OCI-M2 (cell line): ENCODE measurements at regions not wholly inside any gene's neighbourhood (a gene's known extent, or its start where the extent isn't known, plus 50 kb on each side); places are given as distances from the start of the nearest gene placed in this dataset.
"Not testable (repeated sequence)": the region's sequence is repeated elsewhere in the genome, so short reads cannot be mapped to it uniquely, and the experiment has no call there.

ENCODE experiments used
- DNase-seq: peaks from one replicate; lab custom pipeline; 2025; ENCODE audit not compliant: unreplicated experiment; lab: John Stamatoyannopoulos, UW

GRCh38 chr7:6938284-6938683 lies 112.2 kb upstream of the CCZ1B start:
- not testable (repeated sequence) for DNase-seq

GRCh38 chr7:6939126-6939525 lies 113.1 kb upstream of the CCZ1B start:
- not testable (repeated sequence) for DNase-seq

DNA sequence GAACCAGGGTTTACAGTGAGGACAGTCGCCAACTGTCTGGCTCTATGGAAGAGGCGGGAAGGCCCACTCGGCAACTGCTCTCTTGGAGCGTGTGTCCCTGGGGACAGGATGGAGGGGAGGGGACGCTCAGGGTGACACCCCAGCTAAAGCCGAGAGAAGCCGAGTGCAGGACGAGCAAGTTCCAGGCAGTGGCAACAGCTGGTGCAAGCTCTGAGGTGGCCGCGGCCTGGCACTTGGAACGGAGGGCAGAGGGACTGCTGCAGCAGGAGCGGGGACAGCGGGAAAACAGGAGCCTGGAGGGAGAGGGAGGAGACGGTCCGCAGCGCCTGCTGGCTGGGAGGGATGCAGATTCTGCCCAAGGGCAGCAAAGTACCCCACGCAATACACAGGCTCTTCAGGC lies 113.8 kb upstream of the CCZ1B start:
- DNase-seq: not testable (repeated sequence)

GRCh38 chr7:6946873-6947272 lies 120.8 kb upstream of the CCZ1B start:
- not testable (repeated sequence) for DNase-seq

DNA sequence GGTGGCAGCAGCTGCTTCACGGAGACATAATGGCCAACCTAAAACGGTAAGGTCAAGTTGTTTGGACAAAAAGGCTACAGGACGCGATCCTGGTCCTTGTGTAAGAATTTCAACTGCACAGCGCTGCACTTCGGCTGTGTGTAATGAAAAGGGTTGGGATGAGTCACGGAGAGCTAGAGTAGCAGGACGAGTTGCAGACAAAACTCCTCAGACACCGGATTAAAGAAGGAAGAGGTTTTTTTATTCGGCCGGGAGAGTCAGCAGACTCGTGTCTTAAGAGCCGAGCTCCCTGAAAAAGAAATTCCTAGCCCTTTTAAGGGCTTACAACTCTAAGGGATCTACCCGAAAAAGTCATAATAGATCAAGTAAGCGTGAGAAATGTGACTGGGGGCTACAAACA lies 124.2 kb upstream of the CCZ1B start:
- DNase-seq: not testable (repeated sequence)

DNA sequence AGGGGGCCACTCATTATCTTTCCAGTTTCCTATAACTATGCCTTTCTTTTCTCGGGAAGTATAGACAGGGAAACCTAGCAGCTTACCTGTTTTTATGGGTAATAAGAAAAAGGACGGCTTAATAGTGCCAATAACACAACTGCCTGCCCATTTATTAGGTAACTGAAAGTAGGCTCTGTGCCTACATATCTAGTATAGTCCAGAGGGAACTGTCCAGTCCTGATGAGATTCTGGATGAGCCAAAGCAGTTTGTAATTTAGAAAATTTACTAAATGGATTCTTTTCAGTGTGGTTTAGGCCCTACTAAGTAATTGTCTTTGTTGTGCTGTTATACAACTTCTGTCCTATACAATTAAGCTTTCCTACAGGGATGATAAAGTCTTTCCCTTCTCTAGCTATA lies 125.5 kb upstream of the CCZ1B start:
- not testable (repeated sequence) for DNase-seq

- not testable (repeated sequence) for DNase-seq
Observed at GRCh38 chr7:6953138-6953797, 127.2 kb upstream of the CCZ1B start.

GRCh38 chr7:6953798-6954181 lies 127.7 kb upstream of the CCZ1B start:
- DNase-seq: not testable (repeated sequence)

DNA sequence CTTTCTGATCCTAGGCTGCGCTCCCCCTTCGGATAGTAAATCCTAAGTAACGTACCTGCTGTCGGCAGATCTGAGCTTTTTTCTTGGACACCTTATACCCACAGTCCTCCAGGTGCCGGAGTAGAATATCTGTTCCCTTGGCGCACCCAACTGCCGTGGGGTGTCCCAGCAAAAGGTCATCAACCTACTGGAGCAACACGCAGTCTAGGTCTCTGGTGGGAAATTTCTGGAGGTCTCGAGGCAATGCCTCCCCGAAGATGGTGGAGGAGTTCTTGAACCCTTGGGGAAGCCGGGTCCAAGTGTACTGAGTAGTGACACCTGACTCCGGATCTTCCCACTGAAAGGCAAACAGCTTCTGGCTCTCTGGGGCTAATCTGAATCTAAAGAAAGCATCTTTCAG lies 129.3 kb upstream of the CCZ1B start:
- not testable (repeated sequence) for DNase-seq

- DNase-seq: not testable (repeated sequence)
Observed at GRCh38 chr7:6955990-6956566, 130.0 kb upstream of the CCZ1B start.

- DNase-seq: not testable (repeated sequence)
Observed at GRCh38 chr7:6958371-6958770, 132.3 kb upstream of the CCZ1B start.

DNA sequence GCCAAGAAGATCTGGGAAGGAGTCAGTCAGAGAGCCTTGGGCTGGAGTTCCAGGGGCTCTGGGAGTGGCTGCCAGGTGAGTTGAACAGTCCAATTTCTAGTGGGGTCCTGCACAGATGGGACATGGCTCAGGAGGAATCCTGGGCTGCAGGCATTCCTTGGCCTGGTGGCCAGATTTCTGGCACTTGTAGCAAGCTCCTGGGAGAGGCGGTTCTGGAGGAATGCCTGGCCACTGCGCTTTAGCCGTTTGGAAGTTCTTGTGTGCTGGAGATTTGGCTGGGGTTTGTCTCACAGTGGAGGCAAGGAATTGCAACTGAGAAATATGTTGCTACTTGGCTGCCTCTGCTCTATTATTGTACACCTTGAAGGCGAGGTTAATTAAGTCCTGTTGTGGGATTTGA lies 133.9 kb upstream of the CCZ1B start:
- not testable (repeated sequence) for DNase-seq

- not testable (repeated sequence) for DNase-seq
Observed at GRCh38 chr7:6962871-6963270, 136.8 kb upstream of the CCZ1B start.

DNA sequence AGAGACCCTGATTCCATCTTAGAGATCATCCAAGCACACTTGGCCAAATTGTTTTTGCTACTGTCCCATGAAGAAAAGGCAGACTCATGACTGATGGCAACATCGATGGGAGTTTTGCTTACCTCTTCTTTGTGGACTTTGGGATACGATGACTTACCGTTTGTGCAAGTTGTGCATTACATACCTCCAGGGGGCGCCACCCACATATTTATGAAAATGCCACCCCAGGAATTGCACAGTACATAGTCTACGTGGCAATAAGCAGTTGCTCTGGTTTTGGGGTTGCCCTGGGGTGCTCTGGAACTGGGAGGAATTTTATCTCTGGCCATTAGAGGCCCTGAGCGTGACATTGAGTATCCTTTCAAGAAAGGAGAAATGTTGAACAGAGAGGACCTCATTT lies 139.0 kb upstream of the CCZ1B start:
- DNase-seq: not testable (repeated sequence)

DNA sequence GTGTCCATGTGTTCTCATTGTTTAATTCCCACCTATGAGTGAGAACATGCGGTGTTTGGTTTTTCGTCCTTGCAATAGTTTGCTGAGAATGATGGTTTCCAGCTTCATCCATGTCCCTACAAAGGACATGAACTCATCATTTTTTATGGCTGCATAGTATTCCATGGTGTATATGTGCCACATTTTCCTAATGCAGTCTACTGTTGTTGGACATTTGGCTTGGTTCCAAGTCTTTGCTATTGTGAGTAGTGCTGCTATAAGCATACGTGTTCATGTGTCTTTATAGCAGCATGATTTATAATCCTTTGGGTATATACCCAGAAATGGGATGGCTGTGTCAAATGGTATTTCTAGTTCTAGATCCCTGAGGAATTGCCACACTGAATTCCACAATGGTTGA lies 144.1 kb upstream of the CCZ1B start:
- not testable (repeated sequence) for DNase-seq

DNA sequence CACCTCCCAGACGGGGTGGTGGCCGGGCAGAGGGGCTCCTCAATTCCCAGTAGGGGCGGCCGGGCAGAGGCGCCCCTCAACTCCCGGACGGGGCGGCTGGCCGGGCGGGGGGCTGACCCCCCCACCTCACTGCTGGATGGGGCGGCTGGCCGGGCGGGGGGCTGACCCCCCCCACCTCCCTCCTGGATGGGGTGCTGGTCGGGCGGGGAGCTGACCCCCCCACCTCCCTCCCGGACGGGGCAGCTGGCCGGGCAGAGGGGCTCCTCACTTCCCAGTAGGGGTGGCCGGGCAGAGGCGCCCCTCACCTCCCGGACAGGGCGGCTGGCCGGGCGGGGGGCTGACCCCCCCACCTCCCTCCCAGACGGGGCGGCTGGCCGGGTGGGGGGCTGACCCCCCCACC lies 148.8 kb upstream of the CCZ1B start:
- not testable (repeated sequence) for DNase-seq

GRCh38 chr7:6975346-6975745 lies 149.3 kb upstream of the CCZ1B start:
- not testable (repeated sequence) for DNase-seq

DNA sequence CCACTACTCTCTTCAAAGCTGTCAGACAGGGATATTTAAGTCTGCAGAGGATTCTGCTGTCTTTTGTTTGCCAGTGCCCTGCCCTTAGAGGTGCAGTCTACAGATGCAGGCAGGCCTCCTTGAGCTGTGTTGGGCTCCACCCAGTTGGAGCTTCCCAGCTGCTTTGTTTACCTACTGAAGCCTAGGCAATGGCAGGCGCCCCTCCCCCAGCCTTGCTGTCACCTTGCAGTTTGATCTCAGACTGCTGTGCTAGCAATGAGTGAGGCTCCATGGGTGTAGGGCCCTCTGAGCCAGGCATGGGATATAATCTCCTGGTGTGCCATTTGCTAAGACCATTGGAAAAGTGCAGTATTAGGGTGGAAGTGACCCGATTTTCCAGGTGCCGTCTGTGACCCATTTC lies 151.3 kb upstream of the CCZ1B start:
- not testable (repeated sequence) for DNase-seq

DNA sequence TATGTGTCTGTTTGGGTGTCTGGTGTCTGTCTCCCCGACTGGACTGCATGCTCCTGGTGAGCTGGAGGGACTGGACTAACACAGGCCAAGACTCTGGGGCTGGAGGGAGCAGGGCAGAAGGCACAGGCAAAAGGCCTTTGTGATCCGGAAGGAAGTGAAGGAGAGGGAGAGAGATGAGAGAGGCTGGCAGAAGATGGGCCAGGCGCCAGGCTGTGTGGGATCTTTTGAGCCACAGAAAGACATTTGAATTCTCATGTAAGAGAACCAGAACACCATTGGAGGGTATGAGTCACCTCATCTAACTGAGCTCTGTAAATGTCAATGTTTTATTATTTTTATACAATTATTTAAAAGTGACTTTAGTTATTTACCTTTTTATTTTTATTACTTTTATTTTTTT lies 152.3 kb upstream of the CCZ1B start:
- not testable (repeated sequence) for DNase-seq

DNA sequence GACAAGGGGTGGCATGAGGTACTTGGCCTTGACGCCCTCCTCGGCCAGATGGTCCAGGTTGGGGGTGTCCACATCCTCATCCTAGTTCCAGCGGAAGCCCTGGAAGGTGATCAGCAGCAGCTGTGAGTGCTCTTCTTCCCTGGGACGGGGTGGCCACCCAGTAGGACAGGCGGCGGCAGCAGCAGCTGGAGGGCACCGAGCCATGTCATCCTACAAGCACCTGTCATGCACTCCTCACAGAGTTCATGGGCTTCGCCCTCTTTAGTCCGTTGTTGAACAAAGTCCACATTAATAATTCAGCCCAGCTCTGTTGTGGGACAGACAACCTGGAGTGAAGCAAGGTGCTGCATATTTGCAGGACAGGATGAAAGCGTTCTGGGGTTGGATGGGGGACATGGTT lies 153.4 kb upstream of the CCZ1B start:
- DNase-seq: not testable (repeated sequence)

DNA sequence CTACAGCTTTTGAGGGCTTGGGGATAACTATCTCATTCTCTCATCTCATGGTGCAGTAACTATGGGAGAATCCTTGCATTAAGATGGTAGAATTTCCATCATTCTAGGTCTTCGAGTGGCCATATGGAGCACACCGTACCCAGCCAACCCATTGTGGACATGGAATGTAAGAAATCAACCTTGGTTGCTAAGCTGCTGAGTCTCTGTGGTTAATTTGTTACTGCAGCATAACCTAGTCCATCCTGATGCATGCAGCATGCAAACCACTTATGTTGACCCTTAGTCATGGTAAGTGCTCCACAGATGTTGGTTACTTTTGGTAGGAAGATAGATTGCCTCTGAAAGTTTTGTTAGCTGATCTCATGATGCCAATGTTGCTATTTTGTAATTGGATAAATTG lies 156.3 kb upstream of the CCZ1B start:
- DNase-seq: not testable (repeated sequence)

GRCh38 chr7:6986892-6987291 lies 160.8 kb upstream of the CCZ1B start:
- not testable (repeated sequence) for DNase-seq

DNA sequence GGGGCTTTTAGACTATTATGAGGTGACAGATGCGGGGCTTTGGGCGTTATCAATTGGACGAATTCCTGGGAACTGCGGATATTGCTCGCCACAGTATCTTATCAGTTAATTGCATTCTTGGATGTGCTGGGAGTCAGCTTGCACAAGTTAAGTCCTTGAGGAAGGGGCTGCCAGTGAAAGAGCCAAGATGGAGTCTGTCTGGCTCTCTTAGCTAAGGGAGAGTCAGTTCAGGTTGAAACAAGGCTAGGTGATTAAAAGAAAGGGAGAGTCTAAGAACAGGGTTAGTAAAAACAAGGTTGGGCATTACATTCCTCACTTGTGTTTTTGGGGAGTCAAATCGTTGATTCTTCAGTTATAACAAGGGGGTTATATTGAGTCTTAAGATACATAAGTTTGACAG lies 162.5 kb upstream of the CCZ1B start:
- DNase-seq: not testable (repeated sequence)
